WTC11 (cell line): ENCODE measurements at regions not wholly inside any gene's neighbourhood (a gene's known extent, or its start where the extent isn't known, plus 50 kb on each side); places are given as distances from the start of the nearest gene placed in this dataset.

Experiments used
- ATAC-seq: fragments of 200-7000 bp; cut with Tn5 transposase; 2 replicates; pipeline ENCODE4 v1.10.0; 2021; ENCODE audit warnings: mild to moderate bottlenecking, moderate library complexity
- CTCF ChIA-PET: fragments of 300-600 bp; sonication (Branson Sonifier 250); formaldehyde crosslinking; loops from one replicate; lab custom pipeline; 2021; ENCODE audit warnings: antibody characterized with exemption; lab: Charles Lee
- POLR2A ChIA-PET: fragments of 350-600 bp; sonication (Branson Sonifier 250); formaldehyde crosslinking; loops from one replicate; lab custom pipeline; 2021; ENCODE audit warnings: antibody characterized with exemption; lab: Charles Lee
- DNase-seq: peaks from one replicate; pipeline ENCODE4 v3.0.0; 2021; ENCODE audit warnings: low spot score
- H3K27ac Mint-ChIP-seq: 2 replicates; pipeline ENCODE4 v1.8.0; 2021; ENCODE audit warnings: mixed read lengths
- H3K27me3 Mint-ChIP-seq: 2 replicates; pipeline ENCODE4 v1.8.0; 2021; ENCODE audit warnings: low read depth, mild to moderate bottlenecking, moderate library complexity, mixed read lengths
- H3K36me3 Mint-ChIP-seq: 2 replicates; pipeline ENCODE4 v1.8.0; 2021; ENCODE audit warnings: mixed read lengths
- H3K4me1 Mint-ChIP-seq: 2 replicates; pipeline ENCODE4 v1.8.0; 2022; ENCODE audit warnings: mixed read lengths
- H3K4me3 Mint-ChIP-seq: 2 replicates; pipeline ENCODE4 v1.8.0; 2021; ENCODE audit warnings: mild to moderate bottlenecking, moderate library complexity, mixed read lengths
- H3K9me3 Mint-ChIP-seq: 2 replicates; pipeline ENCODE4 v1.8.0; 2021; ENCODE audit warnings: mixed read lengths
- AFF4 ChIP-seq: sonication (generic); formaldehyde crosslinking; IDR thresholded peaks from 2 replicates; pipeline ENCODE4 v1.8.1; 2023; ENCODE audit warnings: mild to moderate bottlenecking, missing genetic modification reagents, borderline replicate concordance
- ARID4B ChIP-seq: sonication (generic); formaldehyde crosslinking; IDR thresholded peaks from 2 replicates; pipeline ENCODE4 v1.8.0; 2023; ENCODE audit warnings: missing genetic modification reagents, mild to moderate bottlenecking, borderline replicate concordance
- ATF2 ChIP-seq: sonication (generic); formaldehyde crosslinking; IDR thresholded peaks from 2 replicates; pipeline ENCODE4 v1.8.1; 2022; ENCODE audit warnings: low read depth, missing genetic modification reagents, borderline replicate concordance
- CREB1 ChIP-seq: sonication (generic); formaldehyde crosslinking; IDR thresholded peaks from 2 replicates; pipeline ENCODE4 v1.8.0; 2023; ENCODE audit warnings: mild to moderate bottlenecking, missing genetic modification reagents
- EMX1 ChIP-seq: fragments of 250-450 bp; sonication (Bioruptor Pico); IDR thresholded peaks from 2 replicates; pipeline ENCODE4 v1.8.0; 2021; ENCODE audit warnings: mild to moderate bottlenecking
- ESRRA ChIP-seq: sonication (generic); formaldehyde crosslinking; IDR thresholded peaks from 2 replicates; pipeline ENCODE4 v1.8.1; 2022; ENCODE audit warnings: mild to moderate bottlenecking, missing genetic modification reagents, borderline replicate concordance
- GABPB1 ChIP-seq: sonication (generic); formaldehyde crosslinking; IDR thresholded peaks from 2 replicates; pipeline ENCODE4 v1.8.1; 2023; ENCODE audit warnings: mild to moderate bottlenecking, missing genetic modification reagents
- IRF1 ChIP-seq: sonication (generic); formaldehyde crosslinking; IDR thresholded peaks from 2 replicates; pipeline ENCODE4 v1.8.0; 2023; ENCODE audit warnings: missing genetic modification reagents
- MAX ChIP-seq: sonication (generic); formaldehyde crosslinking; IDR thresholded peaks from 2 replicates; pipeline ENCODE4 v1.8.0; 2022; ENCODE audit warnings: mild to moderate bottlenecking, missing genetic modification reagents
- NFATC4 ChIP-seq: fragments of 250-450 bp; sonication (Bioruptor Pico); IDR thresholded peaks from 2 replicates; pipeline ENCODE4 v1.9.0; 2021; ENCODE audit warnings: mild to moderate bottlenecking
- NFE2L1 ChIP-seq: sonication (generic); formaldehyde crosslinking; IDR thresholded peaks from 2 replicates; pipeline ENCODE4 v1.8.1; 2023; ENCODE audit warnings: missing genetic modification reagents
- NR1H2 ChIP-seq: sonication (generic); formaldehyde crosslinking; IDR thresholded peaks from 2 replicates; pipeline ENCODE4 v1.9.0; 2021; ENCODE audit warnings: mild to moderate bottlenecking, moderate library complexity, missing genetic modification reagents
- USF2 ChIP-seq: sonication (generic); formaldehyde crosslinking; IDR thresholded peaks from 2 replicates; pipeline ENCODE4 v1.8.1; 2023; ENCODE audit warnings: mild to moderate bottlenecking, missing genetic modification reagents, moderate library complexity
- ZNF232 ChIP-seq: sonication (generic); formaldehyde crosslinking; IDR thresholded peaks from 2 replicates; pipeline ENCODE4 v1.8.0; 2022; ENCODE audit warnings: mild to moderate bottlenecking, missing genetic modification reagents
- ZNF317 ChIP-seq: sonication (generic); formaldehyde crosslinking; IDR thresholded peaks from 2 replicates; pipeline ENCODE4 v1.8.1; 2023; ENCODE audit warnings: low read depth, mild to moderate bottlenecking, moderate library complexity, missing genetic modification reagents, borderline replicate concordance
- ZNF416 ChIP-seq: fragments of 250-450 bp; sonication (Bioruptor Pico); IDR thresholded peaks from 2 replicates; pipeline ENCODE4 v1.9.0; 2021; ENCODE audit warnings: mild to moderate bottlenecking, inconsistent platforms
- ZNF425 ChIP-seq: fragments of 250-450 bp; sonication (Bioruptor Pico); conservative IDR thresholded peaks from 2 replicates; pipeline ENCODE4 v1.9.0; 2021; ENCODE audit warnings: mild to moderate bottlenecking
- ZNF671 ChIP-seq: fragments of 250-450 bp; sonication (Bioruptor Pico); IDR thresholded peaks from 2 replicates; pipeline ENCODE4 v1.8.0; 2021; ENCODE audit warnings: mild to moderate bottlenecking
- ZSCAN18 ChIP-seq: fragments of 250-450 bp; sonication (Bioruptor Pico); IDR thresholded peaks from 2 replicates; pipeline ENCODE4 v2.1.2; 2022; ENCODE audit warnings: mild to moderate bottlenecking, moderate library complexity
- TF ChIP-seq, protein P1 (sequence below): sonication (generic); formaldehyde crosslinking; IDR thresholded peaks from 2 replicates; pipeline ENCODE4 v1.8.1; 2023; ENCODE audit warnings: mild to moderate bottlenecking, missing genetic modification reagents, moderate library complexity

DNA sequence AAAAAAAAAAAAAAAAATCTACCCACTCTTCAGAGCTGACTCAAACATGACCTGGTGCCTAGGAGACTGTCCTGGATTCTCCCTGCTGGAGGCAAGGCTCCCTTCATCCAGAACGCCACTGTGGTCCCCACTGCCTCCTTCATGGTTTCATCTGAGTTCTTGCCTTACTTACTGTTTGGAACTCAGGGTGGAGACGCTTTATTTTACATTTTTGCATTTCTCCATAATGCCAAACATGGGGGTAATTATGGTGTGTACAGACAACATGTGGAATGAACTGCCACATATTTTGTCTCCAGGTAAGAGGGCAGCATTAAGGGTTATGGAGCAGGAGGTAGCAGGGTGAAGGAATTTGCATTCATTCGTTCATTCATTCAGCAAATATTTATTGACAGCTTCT, 58.1 kb upstream of the KCNK12 start:
- TF ChIP-seq NFATC4 (CRISPR knock-in tag) (no peak), AFF4 (CRISPR knock-in tag) (no peak), ATF2 (CRISPR knock-in tag) (no peak), GABPB1 (CRISPR knock-in tag) (no peak), EMX1 (no peak), ZSCAN18 (CRISPR knock-in tag) (no peak), ZNF232 (CRISPR knock-in tag) (no peak), ESRRA (CRISPR knock-in tag) (no peak), MAX (no peak), ZNF416 (CRISPR knock-in tag) (no peak), IRF1 (CRISPR knock-in tag) (no peak), NFE2L1 (no peak), CREB1 (CRISPR knock-in tag) (no peak), ZNF425 (no peak), ZNF671 (CRISPR knock-in tag) (no peak), ZNF317 (CRISPR knock-in tag) (no peak), USF2 (CRISPR knock-in tag) (no peak), ARID4B (no peak), NR1H2 (CRISPR knock-in tag) (no peak)
- TF ChIP-seq, protein P1, sequence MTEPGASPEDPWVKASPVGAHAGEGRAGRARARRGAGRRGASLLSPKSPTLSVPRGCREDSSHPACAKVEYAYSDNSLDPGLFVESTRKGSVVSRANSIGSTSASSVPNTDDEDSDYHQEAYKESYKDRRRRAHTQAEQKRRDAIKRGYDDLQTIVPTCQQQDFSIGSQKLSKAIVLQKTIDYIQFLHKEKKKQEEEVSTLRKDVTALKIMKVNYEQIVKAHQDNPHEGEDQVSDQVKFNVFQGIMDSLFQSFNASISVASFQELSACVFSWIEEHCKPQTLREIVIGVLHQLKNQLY (CRISPR knock-in tag) = no peak
- no peak for ATAC-seq
- POLR2A ChIA-PET = no interaction called here
- CTCF ChIA-PET = no interaction called here
- no peak overlapping the region for H3K27ac Mint-ChIP-seq
- peaks cover 3% of the 10 kb centered on the region for H3K27me3 Mint-ChIP-seq
- H3K4me1 Mint-ChIP-seq = peaks cover 10% of the 10 kb centered on the region; the same call in 1 of the 2 replicates
- no peak overlapping the region for H3K4me3 Mint-ChIP-seq
- H3K9me3 Mint-ChIP-seq = no peaks in the 10 kb centered on the region
- no peak for DNase-seq
- no peaks in the 10 kb centered on the region for H3K36me3 Mint-ChIP-seq
